Adrenal gland (tissue), 5 donors: ENCODE measurements at regions not wholly inside any gene's neighbourhood (a gene's known extent, or its start where the extent isn't known, plus 50 kb on each side); places are given as distances from the start of the nearest gene placed in this dataset.

ENCODE experiments used
- POLR2A ChIP-seq, 2 donors: fragments of 450-650 bp; IDR thresholded peaks; one replicate each; pipeline ENCODE4 v1.6.1; 2017; ENCODE audit warnings: antibody characterized with exemption in 2 of 2, mild to moderate bottlenecking in 2 of 2, moderate library complexity in 1 of 2
- TF ChIP-seq, protein P1 (sequence below), 6 experiments: fragments of 450-650 bp in 4 of 6; fragments of 200-600 bp in 2 of 6; sonication (generic) in 1 of 6; IDR thresholded peaks; 1 replicate in 5 of 6; 2 replicates in 1 of 6; pipeline versions ENCODE4 v1.5.1 to v1.8.0; 2016 to 2021; ENCODE audit warnings: antibody characterized with exemption in 6 of 6, mild to moderate bottlenecking in 2 of 6, moderate library complexity in 1 of 6
- donor health status: DM: no; HTN: no; CAD: no.

- TF ChIP-seq, protein P1, sequence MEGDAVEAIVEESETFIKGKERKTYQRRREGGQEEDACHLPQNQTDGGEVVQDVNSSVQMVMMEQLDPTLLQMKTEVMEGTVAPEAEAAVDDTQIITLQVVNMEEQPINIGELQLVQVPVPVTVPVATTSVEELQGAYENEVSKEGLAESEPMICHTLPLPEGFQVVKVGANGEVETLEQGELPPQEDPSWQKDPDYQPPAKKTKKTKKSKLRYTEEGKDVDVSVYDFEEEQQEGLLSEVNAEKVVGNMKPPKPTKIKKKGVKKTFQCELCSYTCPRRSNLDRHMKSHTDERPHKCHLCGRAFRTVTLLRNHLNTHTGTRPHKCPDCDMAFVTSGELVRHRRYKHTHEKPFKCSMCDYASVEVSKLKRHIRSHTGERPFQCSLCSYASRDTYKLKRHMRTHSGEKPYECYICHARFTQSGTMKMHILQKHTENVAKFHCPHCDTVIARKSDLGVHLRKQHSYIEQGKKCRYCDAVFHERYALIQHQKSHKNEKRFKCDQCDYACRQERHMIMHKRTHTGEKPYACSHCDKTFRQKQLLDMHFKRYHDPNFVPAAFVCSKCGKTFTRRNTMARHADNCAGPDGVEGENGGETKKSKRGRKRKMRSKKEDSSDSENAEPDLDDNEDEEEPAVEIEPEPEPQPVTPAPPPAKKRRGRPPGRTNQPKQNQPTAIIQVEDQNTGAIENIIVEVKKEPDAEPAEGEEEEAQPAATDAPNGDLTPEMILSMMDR (IDR thresholded peaks at IDR 0.05) = no peak
- no peak for TF ChIP-seq POLR2A (IDR thresholded peaks at IDR 0.05)
Measured at GRCh38 chr7:120070201-120070600, 202.8 kb upstream of the KCND2 start.
